SK-N-SH (cell line): ENCODE measurements at regions not wholly inside any gene's neighbourhood (a gene's known extent, or its start where the extent isn't known, plus 50 kb on each side); places are given as distances from the start of the nearest gene placed in this dataset.

ENCODE experiments used
- GATA2 ChIP-seq: sonication (generic); formaldehyde crosslinking; IDR thresholded peaks from 2 replicates; pipeline ENCODE4 v1.5.0; 2020; ENCODE audit warnings: mild to moderate bottlenecking, missing genetic modification reagents
- NFIC ChIP-seq: IDR thresholded peaks from 2 replicates; pipeline ENCODE4 v1.4.0; 2012; ENCODE audit warnings: borderline replicate concordance
- POLR2AphosphoS5 ChIP-seq: IDR thresholded peaks from 2 replicates; pipeline ENCODE4 v1.6.1; 2012; ENCODE audit warnings: low read depth, low read length
- TCF12 ChIP-seq: IDR thresholded peaks from 2 replicates; pipeline ENCODE4 v1.4.0; 2012
- TF ChIP-seq, protein P1 (sequence below): fragments of 200-600 bp; sonication (generic); IDR thresholded peaks from 2 replicates; pipeline ENCODE4 v1.6.1; 2017; ENCODE audit warnings: antibody characterized with exemption, mild to moderate bottlenecking, moderate library complexity

DNA sequence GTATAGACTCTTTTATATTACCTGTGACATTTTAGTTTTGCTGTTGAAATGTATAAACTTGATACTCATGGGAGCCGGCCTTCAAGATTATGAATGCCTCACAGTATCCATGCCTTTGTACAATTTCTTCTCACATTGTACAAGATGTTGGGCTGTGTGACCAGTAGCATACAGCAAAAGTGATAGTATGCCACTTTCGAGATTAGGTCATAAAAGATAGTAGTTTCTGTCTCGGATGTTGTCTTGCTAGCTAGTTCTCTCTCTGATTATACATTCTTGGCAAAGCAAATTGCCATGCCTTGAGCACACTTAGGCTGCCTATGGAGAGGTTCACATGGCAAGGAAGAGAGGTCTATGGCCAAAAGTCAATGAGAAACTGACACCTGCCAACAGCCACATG is 1309.8 kb upstream of the CDH8 start:
- TF ChIP-seq, protein P1, sequence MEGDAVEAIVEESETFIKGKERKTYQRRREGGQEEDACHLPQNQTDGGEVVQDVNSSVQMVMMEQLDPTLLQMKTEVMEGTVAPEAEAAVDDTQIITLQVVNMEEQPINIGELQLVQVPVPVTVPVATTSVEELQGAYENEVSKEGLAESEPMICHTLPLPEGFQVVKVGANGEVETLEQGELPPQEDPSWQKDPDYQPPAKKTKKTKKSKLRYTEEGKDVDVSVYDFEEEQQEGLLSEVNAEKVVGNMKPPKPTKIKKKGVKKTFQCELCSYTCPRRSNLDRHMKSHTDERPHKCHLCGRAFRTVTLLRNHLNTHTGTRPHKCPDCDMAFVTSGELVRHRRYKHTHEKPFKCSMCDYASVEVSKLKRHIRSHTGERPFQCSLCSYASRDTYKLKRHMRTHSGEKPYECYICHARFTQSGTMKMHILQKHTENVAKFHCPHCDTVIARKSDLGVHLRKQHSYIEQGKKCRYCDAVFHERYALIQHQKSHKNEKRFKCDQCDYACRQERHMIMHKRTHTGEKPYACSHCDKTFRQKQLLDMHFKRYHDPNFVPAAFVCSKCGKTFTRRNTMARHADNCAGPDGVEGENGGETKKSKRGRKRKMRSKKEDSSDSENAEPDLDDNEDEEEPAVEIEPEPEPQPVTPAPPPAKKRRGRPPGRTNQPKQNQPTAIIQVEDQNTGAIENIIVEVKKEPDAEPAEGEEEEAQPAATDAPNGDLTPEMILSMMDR, result no peak
- TF ChIP-seq POLR2AphosphoS5 (no peak), TCF12 (no peak), NFIC (no peak), GATA2 (no peak)
